ENCODE measurements at regions not wholly inside any gene's neighbourhood (a gene's known extent, or its start where the extent isn't known, plus 50 kb on each side); places are given as distances from the start of the nearest gene placed in this dataset.

DNA sequence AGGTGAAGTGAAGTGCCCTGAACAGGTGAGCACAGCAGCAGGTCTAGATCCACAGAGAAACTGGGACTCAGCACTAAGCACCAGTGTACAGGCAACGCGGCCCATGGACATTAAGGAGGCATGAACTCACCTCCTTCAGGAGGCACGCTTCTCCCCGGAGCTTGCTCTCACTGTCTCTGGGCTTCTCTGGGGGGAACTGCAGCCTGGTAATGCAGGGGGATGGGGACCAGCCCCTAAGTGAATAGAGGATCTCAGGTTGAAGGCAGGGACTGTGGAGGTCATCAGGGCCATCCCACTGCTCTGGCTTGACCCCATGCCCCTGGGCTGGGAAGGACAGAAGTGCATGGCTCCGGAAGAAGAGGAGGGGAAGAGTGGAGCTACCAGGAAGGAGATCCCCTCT is 495.6 kb upstream of the B3GAT1 start:
- TF ChIP-seq, protein P1, sequence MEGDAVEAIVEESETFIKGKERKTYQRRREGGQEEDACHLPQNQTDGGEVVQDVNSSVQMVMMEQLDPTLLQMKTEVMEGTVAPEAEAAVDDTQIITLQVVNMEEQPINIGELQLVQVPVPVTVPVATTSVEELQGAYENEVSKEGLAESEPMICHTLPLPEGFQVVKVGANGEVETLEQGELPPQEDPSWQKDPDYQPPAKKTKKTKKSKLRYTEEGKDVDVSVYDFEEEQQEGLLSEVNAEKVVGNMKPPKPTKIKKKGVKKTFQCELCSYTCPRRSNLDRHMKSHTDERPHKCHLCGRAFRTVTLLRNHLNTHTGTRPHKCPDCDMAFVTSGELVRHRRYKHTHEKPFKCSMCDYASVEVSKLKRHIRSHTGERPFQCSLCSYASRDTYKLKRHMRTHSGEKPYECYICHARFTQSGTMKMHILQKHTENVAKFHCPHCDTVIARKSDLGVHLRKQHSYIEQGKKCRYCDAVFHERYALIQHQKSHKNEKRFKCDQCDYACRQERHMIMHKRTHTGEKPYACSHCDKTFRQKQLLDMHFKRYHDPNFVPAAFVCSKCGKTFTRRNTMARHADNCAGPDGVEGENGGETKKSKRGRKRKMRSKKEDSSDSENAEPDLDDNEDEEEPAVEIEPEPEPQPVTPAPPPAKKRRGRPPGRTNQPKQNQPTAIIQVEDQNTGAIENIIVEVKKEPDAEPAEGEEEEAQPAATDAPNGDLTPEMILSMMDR (IDR thresholded peaks at IDR 0.05), result no peak
- TF ChIP-seq EZH2 (IDR thresholded peaks at IDR 0.05; ENCODE audit: borderline replicate concordance, insufficient read depth, low read depth, low read length, poor library complexity, severe bottlenecking), result no peak
